A549 (cell line): ENCODE measurements at regions not wholly inside any gene's neighbourhood (a gene's known extent, or its start where the extent isn't known, plus 50 kb on each side); places are given as distances from the start of the nearest gene placed in this dataset.

Experiments
- ATAC-seq, 2 experiments: fragments of 200-7000 bp in 1 of 2; fragments of >200 bp in 1 of 2; cut with Nextera tagmentation in 1 of 2; cut with Tn5 transposase in 1 of 2; 3 replicates each; pipeline versions ENCODE4 v1.8.0 to v1.9.1; 2018 to 2020; ENCODE audit warnings: mild to moderate bottlenecking in 1 of 2, moderate library complexity in 1 of 2
- CTCF ChIA-PET: fragments of 300-600 bp; sonication (Branson Sonifier 250); formaldehyde crosslinking; extraction: SDS; loops from one replicate; lab custom pipeline; 2021; ENCODE audit warnings: antibody characterized with exemption, inconsistent platforms; lab: Yijun Ruan, JAX
- POLR2A ChIA-PET: fragments of 350-600 bp; formaldehyde crosslinking; extraction: SDS; loops from one replicate; lab custom pipeline; 2021; ENCODE audit warnings: antibody characterized with exemption, inconsistent platforms; lab: Yijun Ruan, JAX
- DNase-seq, 2 experiments: peaks; one replicate each; pipeline versions ENCODE4 v3.0.0 to v3.0.0-alpha.2; 2011 to 2016; ENCODE audit warnings: low read depth in 1 of 2, low spot score in 1 of 2
- FAIRE-seq: peaks from 2 replicates; lab custom pipeline; 2011; peaks lifted over from hg19 to GRCh38; lab: Jason Lieb, UNC
- H3K27ac ChIP-seq, 2 experiments: fragments of >200 bp; sonication (Bioruptor Twin); formaldehyde crosslinking; 3 replicates each; pipeline ENCODE4 v1.5.1; 2016 to 2017
- H3K4me1 ChIP-seq: fragments of >200 bp; sonication (Bioruptor Twin); formaldehyde crosslinking; 3 replicates; pipeline ENCODE4 v1.6.1; 2016
- H3K4me2 ChIP-seq: fragments of >200 bp; sonication (Bioruptor Twin); formaldehyde crosslinking; 3 replicates; pipeline ENCODE4 v1.6.1; 2016
- H3K4me3 ChIP-seq: fragments of >200 bp; sonication (Bioruptor Twin); formaldehyde crosslinking; 3 replicates; pipeline ENCODE4 v1.5.1; 2016
- H3K9me3 ChIP-seq: fragments of >200 bp; sonication (Bioruptor Twin); formaldehyde crosslinking; 3 replicates; pipeline ENCODE4 v1.6.1; 2016
- ATOH8 ChIP-seq: fragments of 250-450 bp; sonication (Bioruptor Pico); IDR thresholded peaks from 2 replicates; pipeline ENCODE4 v1.5.0; 2020; ENCODE audit warnings: low read depth, mild to moderate bottlenecking, moderate library complexity
- CBX2 ChIP-seq: fragments of 200-600 bp; sonication (generic); IDR thresholded peaks from 2 replicates; pipeline ENCODE4 v1.6.1; 2016; ENCODE audit warnings: low read depth, mild to moderate bottlenecking, borderline replicate concordance
- E2F6 ChIP-seq: IDR thresholded peaks from 2 replicates; pipeline ENCODE4 v1.6.1; 2012; ENCODE audit warnings: low read depth, borderline replicate concordance
- EHMT2 ChIP-seq: fragments of 200-600 bp; sonication (generic); IDR thresholded peaks from 2 replicates; pipeline ENCODE4 v1.6.1; 2016; ENCODE audit warnings: antibody characterized with exemption, low read depth, mild to moderate bottlenecking, moderate library complexity
- FOSL2 ChIP-seq, 2 experiments: fragments of 450-650 bp in 1 of 2; fragments of >200 bp in 1 of 2; sonication (Bioruptor Twin) in 1 of 2; formaldehyde crosslinking; IDR thresholded peaks; 2 replicates each; pipeline versions ENCODE4 v1.5.0 to v1.6.1; 2016 to 2020; ENCODE audit warnings: mild to moderate bottlenecking in 1 of 2, moderate library complexity in 1 of 2
- FOXS1 ChIP-seq: fragments of 250-450 bp; sonication (Bioruptor Pico); IDR thresholded peaks from 2 replicates; pipeline ENCODE4 v1.5.0; 2020; ENCODE audit warnings: mild to moderate bottlenecking, moderate library complexity
- HES2 ChIP-seq: fragments of >200 bp; sonication (Bioruptor Twin); formaldehyde crosslinking; IDR thresholded peaks from 2 replicates; pipeline ENCODE4 v1.6.1; 2016
- HEYL ChIP-seq: fragments of 250-450 bp; sonication (Bioruptor Pico); IDR thresholded peaks from 2 replicates; pipeline ENCODE4 v1.8.0; 2021; ENCODE audit warnings: mild to moderate bottlenecking, moderate library complexity
- HOXB13 ChIP-seq: fragments of 250-450 bp; sonication (Bioruptor Pico); IDR thresholded peaks from 2 replicates; pipeline ENCODE4 v1.5.0; 2020; ENCODE audit warnings: low read depth, mild to moderate bottlenecking, moderate library complexity
- HOXB5 ChIP-seq: fragments of 250-450 bp; sonication (Bioruptor Pico); IDR thresholded peaks from 2 replicates; pipeline ENCODE4 v1.5.0; 2020; ENCODE audit warnings: mild to moderate bottlenecking, moderate library complexity
- JUNB ChIP-seq: fragments of >200 bp; sonication (Bioruptor Twin); formaldehyde crosslinking; IDR thresholded peaks from 2 replicates; pipeline ENCODE4 v1.6.1; 2016
- NR3C1 ChIP-seq: fragments of >200 bp; sonication (Bioruptor Twin); formaldehyde crosslinking; IDR thresholded peaks from 3 replicates; pipeline ENCODE4 v1.6.1; 2017
- POLR2A ChIP-seq: IDR thresholded peaks from 2 replicates; pipeline ENCODE4 v1.6.1; 2012; ENCODE audit warnings: mild to moderate bottlenecking, low read length
- POLR2AphosphoS2 ChIP-seq: conservative IDR thresholded peaks from 2 replicates; pipeline ENCODE4 v1.6.1; 2012; ENCODE audit warnings: low read length, improper control_type of control experiment, inconsistent platforms
- REST ChIP-seq: fragments of 200-600 bp; sonication (generic); IDR thresholded peaks from 2 replicates; pipeline ENCODE4 v1.6.1; 2016; ENCODE audit warnings: antibody characterized with exemption, mild to moderate bottlenecking, moderate library complexity
- SMC3 ChIP-seq: fragments of >200 bp; sonication (Bioruptor Twin); formaldehyde crosslinking; IDR thresholded peaks from 3 replicates; pipeline ENCODE4 v1.6.1; 2018; ENCODE audit warnings: inconsistent platforms
- SREBF2 ChIP-seq: fragments of 450-650 bp; IDR thresholded peaks from 2 replicates; pipeline ENCODE4 v1.6.1; 2014; ENCODE audit warnings: mild to moderate bottlenecking, moderate library complexity
- USF2 ChIP-seq: fragments of 450-650 bp; IDR thresholded peaks from 2 replicates; pipeline ENCODE4 v1.6.1; 2014; ENCODE audit warnings: antibody characterized with exemption
- WGBS: methylation state at CpG from one replicate; pipeline ENCODE4 v1.1.6; 2017; ENCODE audit errors: missing lambda C conversion rate; 5-methylcytosine and 5-hydroxymethylcytosine counted together

GRCh38 chr21:27173053-27173452, 206.2 kb upstream of the ADAMTS5 start:
- no peak for ATAC-seq
- no peak for DNase-seq
- ChIA-PET POLR2A (no interaction called here), CTCF (no interaction called here)
- H3K4me1 ChIP-seq: no peaks in the 10 kb centered on the region
- H3K9me3 ChIP-seq: no peaks in the 10 kb centered on the region
- FAIRE-seq: no peak
- no peak overlapping the region for H3K27ac ChIP-seq
- no peak overlapping the region for H3K4me2 ChIP-seq
- TF ChIP-seq POLR2AphosphoS2: no peak
- no peak for TF ChIP-seq SMC3
- TF ChIP-seq HOXB5 (CRISPR knock-in tag): no peak
- TF ChIP-seq EHMT2: no peak
- no peak for TF ChIP-seq FOXS1 (CRISPR knock-in tag)
- no peak for TF ChIP-seq REST
- no peak for TF ChIP-seq ATOH8 (CRISPR knock-in tag)
- TF ChIP-seq, all 56 proteins: peak for 0
- no peak overlapping the region for H3K4me3 ChIP-seq

- ATAC-seq: no peak
- no peaks in the 10 kb centered on the region for H3K4me1 ChIP-seq
- FAIRE-seq: no peak
- H3K4me3 ChIP-seq: no peak overlapping the region
- POLR2A ChIA-PET: no interaction called here
- no peak overlapping the region for H3K4me2 ChIP-seq
- no peak overlapping the region for H3K27ac ChIP-seq
- TF ChIP-seq JUNB: no peak
- TF ChIP-seq HES2: no peak
- no peak for TF ChIP-seq FOSL2 (IDR thresholded peaks at IDR 0.05)
- TF ChIP-seq FOSL2 (CRISPR knock-in tag; IDR thresholded peaks at IDR 0.05): no peak
- TF ChIP-seq NR3C1: no peak
- TF ChIP-seq ATOH8 (CRISPR knock-in tag): no peak
- TF ChIP-seq HOXB13 (CRISPR knock-in tag): no peak
- no peak for TF ChIP-seq SREBF2
- no peak for TF ChIP-seq USF2
- no peak for TF ChIP-seq HEYL
- TF ChIP-seq E2F6: no peak
- TF ChIP-seq POLR2A: no peak
- no peak for TF ChIP-seq CBX2
- DNase-seq: no peak
- WGBS: 0% methylated on average over 1 of the region's 1 CpG
- CTCF ChIA-PET: no interaction called here
- no peaks in the 10 kb centered on the region for H3K9me3 ChIP-seq
Observed at GRCh38 chr21:27171707-27172106, 204.8 kb upstream of the ADAMTS5 start.
